ENCODE measurements at regions not wholly inside any gene's neighbourhood (a gene's known extent, or its start where the extent isn't known, plus 50 kb on each side); places are given as distances from the start of the nearest gene placed in this dataset.
"Not testable (repeated sequence)": the region's sequence is repeated elsewhere in the genome, so short reads cannot be mapped to it uniquely, and the experiment has no call there.

GRCh38 chr3:87654184-87654583 lies 377.8 kb upstream of the POU1F1 start (continued):
- TF ChIP-seq ARID4B (CRISPR knock-in tag; IDR thresholded peaks at IDR 0.05; ENCODE audit: borderline replicate concordance) (no peak), ZNF138 (CRISPR knock-in tag; conservative IDR thresholded peaks at IDR 0.05) (no peak)
- TF ChIP-seq, protein P1, sequence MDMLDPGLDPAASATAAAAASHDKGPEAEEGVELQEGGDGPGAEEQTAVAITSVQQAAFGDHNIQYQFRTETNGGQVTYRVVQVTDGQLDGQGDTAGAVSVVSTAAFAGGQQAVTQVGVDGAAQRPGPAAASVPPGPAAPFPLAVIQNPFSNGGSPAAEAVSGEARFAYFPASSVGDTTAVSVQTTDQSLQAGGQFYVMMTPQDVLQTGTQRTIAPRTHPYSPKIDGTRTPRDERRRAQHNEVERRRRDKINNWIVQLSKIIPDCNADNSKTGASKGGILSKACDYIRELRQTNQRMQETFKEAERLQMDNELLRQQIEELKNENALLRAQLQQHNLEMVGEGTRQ (CRISPR knock-in tag; IDR thresholded peaks at IDR 0.05) = no peak

GRCh38 chr3:87653138-87653537 lies 376.8 kb upstream of the POU1F1 start:
- H3K4me3 Mint-ChIP-seq; DNase-seq (ENCODE audit: low spot score); CTCF ChIA-PET; H3K9me3 Mint-ChIP-seq; H3K27ac Mint-ChIP-seq; ATAC-seq; H3K4me1 Mint-ChIP-seq; POLR2A ChIA-PET; H3K36me3 Mint-ChIP-seq: not testable (repeated sequence)
- H3K27me3 Mint-ChIP-seq (ENCODE audit: low read depth) = peaks cover 42% of the 10 kb centered on the region

GRCh38 chr3:87634426-87634825 lies 358.0 kb upstream of the POU1F1 start:
- no peak for ATAC-seq

GRCh38 chr3:87627316-87627715 lies 350.9 kb upstream of the POU1F1 start:
- Mint-ChIP-seq H3K9me3 (peaks cover 30% of the 10 kb centered on the region), H3K4me3 (no peak overlapping the region), H3K4me1 (peaks cover 9% of the 10 kb centered on the region), H3K27me3 (ENCODE audit: low read depth) (no peaks in the 10 kb centered on the region), H3K36me3 (peaks cover 8% of the 10 kb centered on the region), H3K27ac (no peak overlapping the region; the same call in 1 of the 2 replicates)
- ATAC-seq (no peak), DNase-seq (ENCODE audit: low spot score) (no peak)
- ChIA-PET CTCF (no interaction called here), POLR2A (no interaction called here)
- TF ChIP-seq NR3C1 (CRISPR knock-in tag; conservative IDR thresholded peaks at IDR 0.05; ENCODE audit: low read depth) (no peak), NFYB (CRISPR knock-in tag; conservative IDR thresholded peaks at IDR 0.05; ENCODE audit: low read depth) (no peak), ZNF138 (CRISPR knock-in tag; conservative IDR thresholded peaks at IDR 0.05) (no peak), SMAD3 (CRISPR knock-in tag; IDR thresholded peaks at IDR 0.05; ENCODE audit: borderline replicate concordance) (no peak), IRF1 (CRISPR knock-in tag; IDR thresholded peaks at IDR 0.05) (no peak), MYBL2 (CRISPR knock-in tag; IDR thresholded peaks at IDR 0.05) (no peak)
- TF ChIP-seq, protein P2, sequence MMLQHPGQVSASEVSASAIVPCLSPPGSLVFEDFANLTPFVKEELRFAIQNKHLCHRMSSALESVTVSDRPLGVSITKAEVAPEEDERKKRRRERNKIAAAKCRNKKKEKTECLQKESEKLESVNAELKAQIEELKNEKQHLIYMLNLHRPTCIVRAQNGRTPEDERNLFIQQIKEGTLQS (CRISPR knock-in tag; conservative IDR thresholded peaks at IDR 0.05) = no peak
- TF ChIP-seq, protein P3, sequence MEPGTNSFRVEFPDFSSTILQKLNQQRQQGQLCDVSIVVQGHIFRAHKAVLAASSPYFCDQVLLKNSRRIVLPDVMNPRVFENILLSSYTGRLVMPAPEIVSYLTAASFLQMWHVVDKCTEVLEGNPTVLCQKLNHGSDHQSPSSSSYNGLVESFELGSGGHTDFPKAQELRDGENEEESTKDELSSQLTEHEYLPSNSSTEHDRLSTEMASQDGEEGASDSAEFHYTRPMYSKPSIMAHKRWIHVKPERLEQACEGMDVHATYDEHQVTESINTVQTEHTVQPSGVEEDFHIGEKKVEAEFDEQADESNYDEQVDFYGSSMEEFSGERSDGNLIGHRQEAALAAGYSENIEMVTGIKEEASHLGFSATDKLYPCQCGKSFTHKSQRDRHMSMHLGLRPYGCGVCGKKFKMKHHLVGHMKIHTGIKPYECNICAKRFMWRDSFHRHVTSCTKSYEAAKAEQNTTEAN (CRISPR knock-in tag; IDR thresholded peaks at IDR 0.05) = no peak

More at GRCh38 chr3:87634426-87634825, 358.0 kb upstream of the POU1F1 start:
- Mint-ChIP-seq H3K4me1 (peaks cover 16% of the 10 kb centered on the region), H3K4me3 (no peak overlapping the region), H3K36me3 (peaks cover 2% of the 10 kb centered on the region), H3K27ac (no peak overlapping the region), H3K9me3 (peaks cover 31% of the 10 kb centered on the region), H3K27me3 (ENCODE audit: low read depth) (no peaks in the 10 kb centered on the region)
- DNase-seq (ENCODE audit: low spot score) = no peak
- TF ChIP-seq ZNF423 (CRISPR knock-in tag; IDR thresholded peaks at IDR 0.05) (no peak), GRHL2 (CRISPR knock-in tag; IDR thresholded peaks at IDR 0.05; ENCODE audit: insufficient replicate concordance, severe bottlenecking) (no peak), GABPB1 (CRISPR knock-in tag; IDR thresholded peaks at IDR 0.05) (no peak), GTF2I (CRISPR knock-in tag; conservative IDR thresholded peaks at IDR 0.05) (no peak), SOX15 (CRISPR knock-in tag; IDR thresholded peaks at IDR 0.05) (no peak), CREB1 (CRISPR knock-in tag; IDR thresholded peaks at IDR 0.05) (no peak), ATF6 (CRISPR knock-in tag; IDR thresholded peaks at IDR 0.05) (no peak)
- TF ChIP-seq, protein P4, sequence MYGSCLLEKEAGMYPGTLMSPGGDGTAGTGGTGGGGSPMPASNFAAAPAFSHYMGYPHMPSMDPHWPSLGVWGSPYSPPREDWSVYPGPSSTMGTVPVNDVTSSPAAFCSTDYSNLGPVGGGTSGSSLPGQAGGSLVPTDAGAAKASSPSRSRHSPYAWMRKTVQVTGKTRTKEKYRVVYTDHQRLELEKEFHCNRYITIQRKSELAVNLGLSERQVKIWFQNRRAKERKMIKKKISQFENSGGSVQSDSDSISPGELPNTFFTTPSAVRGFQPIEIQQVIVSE (CRISPR knock-in tag; IDR thresholded peaks at IDR 0.05; ENCODE audit: borderline replicate concordance) = no peak
- ChIA-PET CTCF (no interaction called here), POLR2A (no interaction called here)
